Endothelial cell of umbilical vein (primary cell): ENCODE measurements at regions not wholly inside any gene's neighbourhood (a gene's known extent, or its start where the extent isn't known, plus 50 kb on each side); places are given as distances from the start of the nearest gene placed in this dataset.

Source experiments
- CTCF ChIP-seq, 2 donors: IDR thresholded peaks; 1 replicate in 1 of 2; 2 replicates in 1 of 2; pipeline ENCODE4 v1.5.1; 2011; ENCODE audit warnings: low read length in 2 of 2, mild to moderate bottlenecking in 2 of 2, moderate library complexity in 2 of 2, control low read depth in 1 of 2, inconsistent platforms in 1 of 2, low read depth in 1 of 2; ENCODE audit not compliant: insufficient read depth in 1 of 2; ENCODE audit errors: extremely low read depth in 1 of 2
- EZH2 ChIP-seq: IDR thresholded peaks from 2 replicates; pipeline ENCODE4 v1.6.1; 2012; ENCODE audit warnings: borderline replicate concordance, low read depth, mild to moderate bottlenecking, moderate library complexity, low read length, inconsistent platforms; ENCODE audit not compliant: severe bottlenecking
- FOS ChIP-seq: IDR thresholded peaks from 2 replicates; pipeline ENCODE4 v1.6.1; 2011; ENCODE audit warnings: mild to moderate bottlenecking, low read length, moderate library complexity, borderline replicate concordance; ENCODE audit not compliant: insufficient read depth
- MAX ChIP-seq: IDR thresholded peaks from 2 replicates; pipeline ENCODE4 v1.6.1; 2011; ENCODE audit not compliant: insufficient read depth, insufficient read length
- POLR2A ChIP-seq: IDR thresholded peaks from 2 replicates; pipeline ENCODE4 v1.6.1; 2012; ENCODE audit warnings: low read depth, mild to moderate bottlenecking, control low read depth, low read length
- POLR2AphosphoS5 ChIP-seq: IDR thresholded peaks from 2 replicates; pipeline ENCODE4 v1.6.1; 2012; ENCODE audit warnings: low read depth, mild to moderate bottlenecking, control low read depth, low read length, moderate library complexity; ENCODE audit not compliant: insufficient read depth

- TF ChIP-seq EZH2 (no peak), CTCF (IDR thresholded peaks at IDR 0.05; ENCODE audit: extremely low read depth in 1 of 2, insufficient read depth in 1 of 2, low read depth in 1 of 2, low read length in 2 of 2) (no peak), POLR2A (no peak), MAX (no peak), POLR2AphosphoS5 (no peak), FOS (no peak)
Observed at GRCh38 chr6:139895205-139895793, 520.9 kb upstream of the CITED2 start.
